HG03025 (cell line): ENCODE measurements at regions not wholly inside any gene's neighbourhood (a gene's known extent, or its start where the extent isn't known, plus 50 kb on each side); places are given as distances from the start of the nearest gene placed in this dataset.

Source experiments
- ATAC-seq: cut with Tn5 transposase; IDR thresholded peaks from one replicate; pipeline ENCODE4 v1.9.1; 2021; ENCODE audit warnings: mild to moderate bottlenecking, moderate library complexity; ENCODE audit not compliant: unreplicated experiment, low FRiP score

- no peak for ATAC-seq
Observed at GRCh38 chr17:71985111-71986039, 135.4 kb upstream of the SOX9 start.

- no peak for ATAC-seq
Observed at GRCh38 chr17:71986886-71987285, 133.9 kb upstream of the SOX9 start.

- ATAC-seq = no peak
Observed at GRCh38 chr17:71987634-71988033, 133.2 kb upstream of the SOX9 start.

- ATAC-seq = no peak
Observed at GRCh38 chr17:71989117-71989516, 131.7 kb upstream of the SOX9 start.

- ATAC-seq = no peak
Observed at GRCh38 chr17:71993363-71993762, 127.5 kb upstream of the SOX9 start.

- ATAC-seq = no peak
Observed at GRCh38 chr17:71995590-71995989, 125.2 kb upstream of the SOX9 start.

GRCh38 chr17:72004011-72004427, 116.8 kb upstream of the SOX9 start:
- no peak for ATAC-seq

GRCh38 chr17:72004611-72005331, 116.0 kb upstream of the SOX9 start:
- ATAC-seq = peak; percentile 68

- peak; percentile 66 for ATAC-seq
Observed at GRCh38 chr17:72005332-72006163, 115.3 kb upstream of the SOX9 start.

- ATAC-seq = no peak
Observed at GRCh38 chr17:72008236-72008876, 112.5 kb upstream of the SOX9 start.

GRCh38 chr17:72011561-72011960, 109.3 kb upstream of the SOX9 start:
- no peak for ATAC-seq

- no peak for ATAC-seq
Observed at GRCh38 chr17:72021417-72022041, 99.3 kb upstream of the SOX9 start.

GRCh38 chr17:72022328-72023275, 98.2 kb upstream of the SOX9 start:
- ATAC-seq = no peak

- ATAC-seq = no peak
Observed at GRCh38 chr17:72024457-72024856, 96.4 kb upstream of the SOX9 start.

- no peak for ATAC-seq
Observed at GRCh38 chr17:72025113-72025512, 95.7 kb upstream of the SOX9 start.

GRCh38 chr17:72030067-72030899, 90.5 kb upstream of the SOX9 start:
- peak; percentile 84 for ATAC-seq

- ATAC-seq = no peak
Observed at GRCh38 chr17:72031219-72031884, 89.5 kb upstream of the SOX9 start.
